ENCODE measurements at regions not wholly inside any gene's neighbourhood (a gene's known extent, or its start where the extent isn't known, plus 50 kb on each side); places are given as distances from the start of the nearest gene placed in this dataset.

DNA sequence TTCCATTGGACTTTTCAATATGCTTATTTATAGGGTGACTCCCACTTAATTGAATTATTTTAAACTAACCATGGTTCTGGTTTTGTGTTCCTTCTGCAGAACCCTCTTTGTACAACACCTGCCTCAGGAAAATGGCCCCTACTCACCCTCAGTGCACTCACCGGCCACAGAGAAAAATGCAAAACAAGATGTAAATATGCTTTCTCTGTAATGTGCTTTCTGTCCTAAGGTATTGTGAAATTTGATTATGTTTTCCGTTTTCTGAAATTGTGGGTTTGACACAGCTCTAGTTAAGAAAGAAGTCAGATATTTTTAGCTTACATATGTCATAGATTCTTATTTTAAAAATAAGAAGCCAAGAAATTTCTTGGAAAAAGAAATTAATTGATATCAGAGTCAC lies 357.7 kb upstream of the SMIM21 start:
- no peak for TF ChIP-seq CTCF (IDR thresholded peaks at IDR 0.05; ENCODE audit: insufficient read depth, missing control alignments)
- FAIRE-seq: peak; percentile 95
- no peak for DNase-seq (ENCODE audit: insufficient read length, low spot score)

DNA sequence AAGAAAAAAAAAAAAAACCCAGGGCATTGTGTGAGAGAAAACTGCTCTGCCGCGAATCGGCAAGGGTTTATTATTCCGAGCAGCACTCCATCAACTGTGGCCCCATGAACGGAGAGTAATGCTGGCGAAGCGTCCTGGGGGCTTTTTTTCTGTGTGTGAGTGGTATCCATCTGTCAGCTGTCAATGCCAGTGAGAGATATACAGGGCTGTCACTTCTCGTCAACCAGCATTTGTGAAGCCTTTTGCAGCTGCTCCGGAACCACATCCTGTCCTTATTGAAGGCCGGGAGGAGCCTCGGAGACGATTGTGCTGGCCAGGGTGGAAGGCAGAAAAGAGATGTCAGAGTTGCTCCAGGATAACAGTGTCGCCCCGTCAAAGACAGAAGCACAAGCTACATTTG lies 356.9 kb upstream of the SMIM21 start:
- no peak for TF ChIP-seq CTCF (IDR thresholded peaks at IDR 0.05; ENCODE audit: insufficient read depth, missing control alignments)
- no peak for DNase-seq (ENCODE audit: insufficient read length, low spot score)
- FAIRE-seq: no peak

- peak; percentile 91 for FAIRE-seq
- no peak for DNase-seq (ENCODE audit: insufficient read length, low spot score)
- no peak for TF ChIP-seq CTCF (IDR thresholded peaks at IDR 0.05; ENCODE audit: insufficient read depth, missing control alignments)
Observed at GRCh38 chr18:75783566-75784281, 356.2 kb upstream of the SMIM21 start.

GRCh38 chr18:75782826-75783225 lies 355.3 kb upstream of the SMIM21 start:
- no peak for TF ChIP-seq CTCF (IDR thresholded peaks at IDR 0.05; ENCODE audit: insufficient read depth, missing control alignments)
- peak; percentile 59 for DNase-seq (ENCODE audit: insufficient read length, low spot score)
- FAIRE-seq: no peak

GRCh38 chr18:75782204-75782603 lies 354.7 kb upstream of the SMIM21 start:
- TF ChIP-seq CTCF (IDR thresholded peaks at IDR 0.05; ENCODE audit: insufficient read depth, missing control alignments): no peak
- DNase-seq (ENCODE audit: insufficient read length, low spot score) (no peak), FAIRE-seq (peak; percentile 99)

- no peak for TF ChIP-seq CTCF (IDR thresholded peaks at IDR 0.05; ENCODE audit: insufficient read depth, missing control alignments)
- FAIRE-seq (peak; percentile 99), DNase-seq (ENCODE audit: insufficient read length, low spot score) (peak; percentile 53)
Observed at GRCh38 chr18:75779910-75780309, 352.4 kb upstream of the SMIM21 start.

DNA sequence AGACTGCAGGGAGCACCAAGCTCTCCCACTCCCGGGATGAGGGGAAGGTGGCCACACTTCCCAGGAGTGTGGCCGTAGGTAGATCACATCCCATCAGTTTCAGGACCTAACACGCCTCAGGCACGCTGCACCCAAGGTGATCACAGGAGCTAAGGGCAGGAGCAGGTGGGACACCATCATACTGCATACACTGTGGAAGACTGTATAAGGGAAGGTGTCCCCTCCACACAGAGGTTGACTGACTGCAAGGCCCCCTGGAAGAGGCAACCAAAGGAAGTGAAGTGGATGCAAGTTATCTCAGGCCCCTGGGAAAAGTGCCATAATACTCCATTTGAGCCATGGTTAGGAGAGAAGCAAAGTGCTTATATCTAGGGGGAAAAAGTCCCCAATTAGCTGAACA lies 351.9 kb upstream of the SMIM21 start:
- TF ChIP-seq CTCF (IDR thresholded peaks at IDR 0.05; ENCODE audit: insufficient read depth, missing control alignments): no peak
- FAIRE-seq (no peak), DNase-seq (ENCODE audit: insufficient read length, low spot score) (peak; percentile 77)
